Activated CD4-positive, alpha-beta T cell treated with anti-CD3 and anti-CD28 coated beads for 24 hours (primary cell): ENCODE measurements at regions not wholly inside any gene's neighbourhood (a gene's known extent, or its start where the extent isn't known, plus 50 kb on each side); places are given as distances from the start of the nearest gene placed in this dataset.
"Not testable (repeated sequence)": the region's sequence is repeated elsewhere in the genome, so short reads cannot be mapped to it uniquely, and the experiment has no call there.

Source experiments
- DNase-seq, 2 donors: peaks; one replicate each; pipeline ENCODE4 v3.0.0-alpha.2; 2020; ENCODE audit warnings: low read depth in 2 of 2

DNA sequence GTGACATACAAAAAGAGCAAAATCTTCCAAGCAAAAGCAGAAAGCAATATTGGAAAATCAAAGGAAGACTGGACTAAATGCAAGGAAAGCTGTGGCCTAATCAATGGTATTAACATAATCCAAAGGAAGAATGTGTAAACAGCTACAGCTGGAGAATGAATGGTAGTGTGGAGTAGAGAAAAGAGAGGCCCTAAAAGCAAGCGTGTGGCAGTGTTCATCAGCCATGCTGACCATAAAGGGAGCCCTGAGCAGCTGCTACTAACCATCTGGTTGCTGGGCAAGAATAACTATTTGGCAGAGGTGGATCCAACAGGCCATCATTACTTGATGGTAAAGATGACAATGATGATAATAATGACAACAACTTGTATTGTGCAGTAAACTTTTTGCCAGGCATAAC lies 148.5 kb upstream of the BEND6 start:
- no peak for DNase-seq

DNA sequence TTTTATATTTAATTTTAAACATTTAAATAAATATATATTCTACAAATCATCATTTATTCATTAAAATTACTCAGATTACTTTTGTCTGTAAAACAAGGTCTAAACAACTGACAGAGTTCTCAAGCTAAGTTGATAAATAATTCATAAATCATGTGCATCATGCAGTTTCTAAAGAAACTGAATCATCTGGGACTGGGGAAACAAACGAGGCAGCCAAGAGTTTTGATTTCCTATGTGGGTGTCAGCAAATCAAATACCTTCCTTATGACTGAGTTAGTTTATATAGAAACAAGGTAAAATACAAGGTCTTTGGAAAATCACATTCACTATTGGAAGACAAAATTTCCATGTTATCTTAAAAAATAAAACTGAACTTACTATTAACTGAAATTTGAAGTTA lies 149.9 kb upstream of the BEND6 start:
- DNase-seq = no peak

DNA sequence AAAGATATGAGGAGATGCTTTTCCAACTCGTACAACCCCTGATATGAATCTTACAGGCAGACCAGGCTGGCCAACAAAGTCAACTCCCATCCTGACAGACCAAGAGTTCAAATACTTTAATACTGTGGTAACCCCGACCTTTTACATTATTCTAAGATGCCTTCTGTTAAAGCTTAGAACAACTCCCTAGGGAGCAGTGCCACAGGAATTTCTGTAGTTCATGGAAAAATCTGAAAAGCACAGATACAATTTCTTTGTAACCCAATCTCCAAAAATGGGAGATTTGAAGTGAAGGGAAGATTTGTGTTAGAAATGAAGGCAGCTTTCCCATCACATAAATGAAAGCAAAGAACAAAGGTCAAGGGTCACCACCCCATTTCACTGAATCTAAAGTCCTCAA lies 151.3 kb upstream of the BEND6 start:
- no peak for DNase-seq

DNA sequence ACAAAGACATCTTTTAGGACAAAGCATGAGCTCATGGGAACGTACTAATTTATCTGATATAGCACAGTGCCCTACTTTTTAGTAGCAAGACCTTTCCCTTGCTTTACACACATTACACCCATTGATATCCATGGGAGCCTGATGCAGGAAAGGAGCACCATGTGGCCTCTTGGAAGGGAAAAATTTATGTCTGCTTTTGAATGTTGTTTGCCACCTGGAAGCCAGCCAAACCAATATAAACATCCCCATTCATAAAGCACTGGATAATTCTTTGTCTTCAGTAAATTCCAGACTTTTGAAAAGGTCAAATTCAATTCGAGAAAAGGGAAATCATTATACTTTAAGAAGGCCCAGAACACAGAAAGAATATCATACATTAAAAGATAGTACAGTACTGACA lies 152.3 kb upstream of the BEND6 start:
- DNase-seq = no peak

DNA sequence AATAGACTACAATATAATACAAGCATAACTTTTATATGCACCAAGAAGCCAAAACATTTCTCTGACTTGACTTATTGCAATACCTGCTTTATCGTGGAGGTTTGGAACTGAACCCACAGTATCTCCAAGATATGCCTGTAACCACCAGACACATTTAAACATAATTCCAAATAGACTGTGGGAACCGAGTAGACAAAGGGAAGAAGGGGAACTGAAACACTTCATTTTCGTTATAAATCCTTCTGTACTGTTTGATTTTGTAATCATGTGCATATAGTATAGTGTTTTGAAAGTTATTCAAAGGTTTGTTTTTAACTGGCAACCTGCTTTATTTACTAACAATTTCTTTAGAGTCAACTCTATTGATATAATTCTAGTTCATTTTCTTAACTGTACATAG lies 154.9 kb upstream of the BEND6 start:
- no peak for DNase-seq

DNA sequence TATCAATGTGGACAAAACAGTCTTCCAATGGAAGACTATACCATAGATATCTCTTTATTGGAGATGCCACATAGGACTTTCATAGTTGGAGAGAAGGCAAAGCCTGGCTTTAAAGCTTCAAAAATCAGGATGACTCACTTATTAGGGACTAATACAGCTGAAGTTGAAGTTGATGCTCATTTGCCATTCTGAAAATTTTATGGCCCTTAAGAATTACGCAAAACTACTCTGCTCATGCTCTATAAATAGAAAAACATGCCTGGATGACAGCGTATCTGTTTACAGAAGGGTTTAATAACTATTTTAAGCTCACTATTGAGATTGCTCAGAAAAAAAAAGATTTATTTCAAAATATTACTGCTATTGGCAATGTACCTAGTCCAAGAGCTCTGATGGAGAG lies 155.5 kb upstream of the DST start:
- DNase-seq = no peak

DNA sequence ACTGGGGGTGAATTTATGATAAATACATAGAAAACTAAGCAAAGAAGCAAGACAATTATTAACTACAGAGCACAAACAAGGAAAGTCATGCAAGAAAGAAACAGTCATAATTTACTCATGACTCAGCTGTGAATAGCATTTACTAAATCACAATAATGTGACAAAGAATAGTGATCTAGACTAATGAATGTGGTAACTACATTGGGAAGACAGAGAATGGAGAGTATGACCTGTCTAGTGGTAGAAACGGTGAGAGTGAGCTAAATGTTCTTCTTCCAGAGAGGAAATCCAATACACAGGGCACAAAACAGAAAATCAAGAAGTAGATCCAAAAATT lies 153.5 kb upstream of the DST start:
- no peak for DNase-seq

DNA sequence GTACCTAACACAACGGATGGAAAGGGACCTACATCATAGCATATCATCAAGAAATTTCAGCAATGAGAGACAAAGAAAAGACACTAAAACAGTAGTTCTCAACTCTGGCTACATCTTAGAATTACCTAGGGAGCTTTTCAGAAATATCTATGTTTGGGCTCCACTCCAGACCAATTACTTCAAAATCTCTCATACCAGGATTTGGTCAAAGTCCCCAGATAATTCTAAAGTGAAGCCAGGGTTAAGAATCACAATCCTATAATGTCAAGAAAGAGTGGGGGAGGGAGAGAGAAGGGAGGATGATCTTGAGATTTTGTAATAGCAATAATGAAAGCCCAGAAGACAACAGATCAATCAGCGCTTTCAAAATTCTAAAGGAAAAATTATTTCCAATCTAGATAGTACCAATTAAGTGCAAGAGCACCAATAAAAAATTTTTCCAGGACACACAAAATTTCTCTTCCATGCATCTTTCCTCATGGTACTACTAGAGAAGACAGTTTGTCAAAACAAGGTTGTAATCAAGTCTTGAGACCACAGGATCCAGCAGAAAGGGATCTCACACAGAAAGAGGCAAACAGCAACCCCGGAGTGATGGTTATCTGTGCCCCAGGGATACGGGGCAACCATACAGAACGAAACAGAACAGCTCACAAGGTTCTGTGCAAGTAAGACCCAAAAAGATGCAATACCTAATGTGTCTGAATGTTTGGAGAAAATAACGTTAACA lies 152.9 kb upstream of the DST start:
- DNase-seq = no peak

DNA sequence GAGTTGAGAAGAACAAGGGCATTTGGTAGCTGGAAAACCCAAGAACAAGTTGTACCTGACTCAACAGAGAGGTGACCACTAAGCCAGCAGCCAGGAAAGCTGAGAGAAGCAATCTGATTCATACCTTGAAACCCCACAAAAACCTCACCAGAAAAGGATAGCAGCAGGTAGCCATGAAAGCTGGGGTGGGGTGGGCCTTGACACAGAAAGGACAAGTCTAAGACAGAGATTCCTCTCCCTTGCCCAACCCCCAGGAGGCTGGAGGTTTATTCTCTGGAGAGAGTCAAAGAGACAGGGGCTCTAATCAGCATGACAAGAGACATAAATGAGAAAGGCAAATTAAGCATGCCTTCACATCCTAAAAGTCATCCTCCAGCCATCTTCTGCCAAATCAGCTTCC lies 151.7 kb upstream of the DST start:
- no peak for DNase-seq

DNA sequence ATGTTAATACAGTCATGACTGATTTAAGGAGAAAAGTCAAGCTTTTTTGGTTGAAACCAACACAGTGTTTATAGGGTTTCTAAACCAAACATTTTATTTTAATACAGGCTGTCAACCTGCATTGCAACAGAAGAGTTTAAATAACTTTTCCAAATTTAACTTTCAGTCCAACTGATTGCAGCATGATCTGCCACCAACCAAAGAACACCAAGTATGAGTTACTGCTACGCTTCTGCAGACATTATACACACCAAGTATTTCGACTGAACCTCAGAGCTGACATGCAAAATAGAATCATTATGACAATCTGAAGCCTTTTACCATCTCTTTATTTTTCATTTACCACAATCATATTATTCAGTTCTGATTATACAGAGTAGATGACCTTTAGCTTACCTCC lies 151.2 kb upstream of the DST start:
- no peak for DNase-seq

DNA sequence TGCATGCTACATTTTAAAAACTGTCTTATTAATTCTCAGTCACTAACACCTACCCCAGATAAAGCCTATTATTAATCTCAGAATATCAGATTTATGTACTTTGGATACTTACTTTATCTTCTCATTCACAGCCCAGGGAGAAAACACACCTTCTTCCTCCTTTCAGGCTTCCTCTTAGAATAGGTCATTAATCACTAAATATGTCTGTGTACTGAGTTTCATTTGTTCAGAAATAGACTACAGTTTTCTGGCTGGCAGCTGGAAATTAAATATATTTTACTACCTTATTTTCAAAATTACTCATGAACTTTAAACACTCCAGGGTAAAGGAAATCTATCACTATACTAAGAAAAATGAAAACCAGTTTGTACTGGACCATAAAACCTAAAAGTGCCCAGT lies 147.7 kb upstream of the DST start:
- no peak for DNase-seq

DNA sequence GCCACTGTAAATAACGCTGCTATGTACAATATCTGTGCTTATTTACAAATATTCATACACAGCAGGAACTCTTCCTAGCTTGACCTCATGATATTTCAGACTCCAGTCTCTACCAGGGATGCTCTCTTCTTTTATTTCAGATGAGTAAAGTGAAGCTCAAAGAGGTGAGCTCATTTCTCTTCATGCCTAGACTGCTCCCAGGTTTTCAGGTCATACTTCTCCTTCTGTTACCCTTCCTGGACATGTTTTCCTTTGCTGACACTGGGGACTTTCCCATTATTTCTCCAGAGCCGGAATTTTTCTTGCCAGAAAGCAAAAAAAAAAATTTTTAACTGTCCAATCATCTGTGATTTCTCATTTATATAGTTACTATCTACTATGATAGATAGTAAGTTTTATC lies 147.2 kb upstream of the DST start:
- no peak for DNase-seq

DNA sequence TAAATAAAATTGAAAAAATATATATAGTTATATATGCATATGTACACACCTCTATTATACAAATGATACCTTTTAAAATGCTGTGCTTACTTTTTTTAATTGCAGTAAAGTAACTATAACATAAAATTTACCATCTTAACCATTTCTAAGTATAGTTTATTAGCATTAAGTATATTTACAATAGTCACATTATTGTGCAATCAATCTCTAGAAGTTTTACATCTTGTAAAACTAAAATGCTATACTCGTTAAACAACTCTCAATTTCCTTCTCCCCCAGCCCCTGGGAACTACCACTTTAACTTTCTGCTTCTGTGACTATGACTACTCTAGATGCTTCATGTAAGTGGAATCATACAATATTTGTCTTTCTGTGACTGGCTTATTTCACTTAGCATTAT lies 146.7 kb upstream of the DST start:
- no peak for DNase-seq

DNA sequence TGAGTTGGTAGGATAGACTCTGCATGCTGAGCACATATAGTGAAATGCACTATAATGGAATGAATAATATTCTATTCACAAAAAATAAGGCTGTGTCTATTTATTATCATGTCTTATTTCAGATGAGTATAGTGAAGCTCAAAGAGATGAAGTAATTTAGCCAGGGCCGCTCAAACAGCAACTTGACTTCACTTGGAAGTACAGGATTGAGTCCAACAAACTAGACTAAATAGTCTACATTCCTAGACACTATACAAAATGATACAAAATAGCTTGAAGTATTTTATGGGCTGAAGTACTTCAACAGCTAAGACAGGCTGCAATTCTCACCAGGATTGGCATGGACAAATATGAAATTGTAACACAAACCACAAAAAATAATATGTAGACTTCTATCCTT lies 144.5 kb upstream of the DST start:
- no peak for DNase-seq

DNA sequence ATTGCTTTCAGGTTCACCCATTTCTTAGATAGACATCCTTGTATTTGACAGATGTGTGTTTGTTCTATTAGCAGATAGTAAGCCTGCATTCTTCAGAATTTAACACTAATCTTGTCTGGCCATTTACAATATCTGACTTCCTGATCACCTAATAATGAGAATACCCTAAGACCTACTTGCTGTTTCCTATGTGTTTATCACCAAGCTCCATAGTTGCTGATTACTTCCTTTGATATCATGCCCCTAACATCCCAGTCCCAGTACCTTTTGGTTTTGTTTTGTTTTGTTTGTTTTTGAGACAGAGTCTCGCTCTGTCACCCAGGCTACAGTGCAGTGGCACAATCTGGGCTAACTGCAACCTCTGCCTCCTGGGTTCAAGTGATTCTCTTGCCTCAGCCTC lies 143.6 kb upstream of the DST start:
- DNase-seq = no peak

DNA sequence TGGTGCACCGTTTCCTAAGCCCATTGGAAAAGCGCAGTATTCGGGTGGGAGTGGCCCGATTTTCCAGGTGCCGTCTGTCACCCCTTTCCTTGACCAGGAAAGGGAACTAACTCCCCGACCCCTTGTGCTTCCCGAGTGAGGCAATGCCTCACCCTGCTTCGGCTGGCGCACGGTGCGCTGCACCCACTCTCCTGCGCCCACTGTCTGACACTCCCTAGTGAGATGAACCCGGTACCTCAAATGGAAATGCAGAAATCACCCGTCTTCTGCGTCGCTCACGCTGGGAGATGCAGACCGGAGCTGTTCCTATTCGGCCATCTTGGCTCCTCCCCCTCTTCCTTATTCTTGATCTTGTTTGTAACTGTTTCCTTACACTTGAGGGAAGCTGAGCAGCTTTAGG lies 142.8 kb upstream of the DST start:
- DNase-seq = not testable (repeated sequence)

DNA sequence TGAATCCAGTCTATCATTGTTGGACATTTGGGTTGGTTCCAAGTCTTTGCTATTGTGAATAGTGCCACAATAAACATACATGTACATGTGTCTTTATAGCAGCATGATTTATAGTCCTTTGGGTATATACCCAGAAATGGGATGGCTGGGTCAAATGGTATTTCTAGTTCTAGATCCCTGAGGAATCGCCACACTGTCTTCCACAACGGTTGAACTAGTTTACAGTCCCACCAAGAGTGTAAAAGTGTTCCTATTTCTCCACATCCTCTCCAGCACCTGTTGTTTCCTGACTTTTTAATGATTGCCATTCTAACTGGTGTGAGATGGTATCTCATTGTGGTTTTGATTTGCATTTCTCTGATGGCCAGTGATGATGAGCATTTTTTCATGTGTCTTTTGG lies 137.4 kb upstream of the DST start:
- not testable (repeated sequence) for DNase-seq

DNA sequence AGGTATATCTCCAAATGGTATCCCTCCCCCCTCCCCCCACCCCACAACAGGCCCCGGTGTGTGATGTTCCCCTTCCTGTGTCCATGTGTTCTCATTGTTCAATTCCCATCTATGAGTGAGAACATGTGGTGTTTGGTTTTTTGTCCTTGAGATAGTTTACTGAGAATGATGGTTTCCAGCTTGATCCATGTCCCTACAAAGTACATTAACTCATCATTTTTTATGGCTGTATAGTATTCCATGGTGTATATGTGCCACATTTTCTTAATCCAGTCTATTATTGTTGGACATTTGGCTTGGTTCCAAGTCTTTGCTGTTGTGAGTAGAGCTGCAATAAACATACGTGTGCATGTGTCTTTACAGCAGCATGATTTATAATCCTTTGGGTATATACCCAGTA lies 135.8 kb upstream of the DST start:
- not testable (repeated sequence) for DNase-seq

DNA sequence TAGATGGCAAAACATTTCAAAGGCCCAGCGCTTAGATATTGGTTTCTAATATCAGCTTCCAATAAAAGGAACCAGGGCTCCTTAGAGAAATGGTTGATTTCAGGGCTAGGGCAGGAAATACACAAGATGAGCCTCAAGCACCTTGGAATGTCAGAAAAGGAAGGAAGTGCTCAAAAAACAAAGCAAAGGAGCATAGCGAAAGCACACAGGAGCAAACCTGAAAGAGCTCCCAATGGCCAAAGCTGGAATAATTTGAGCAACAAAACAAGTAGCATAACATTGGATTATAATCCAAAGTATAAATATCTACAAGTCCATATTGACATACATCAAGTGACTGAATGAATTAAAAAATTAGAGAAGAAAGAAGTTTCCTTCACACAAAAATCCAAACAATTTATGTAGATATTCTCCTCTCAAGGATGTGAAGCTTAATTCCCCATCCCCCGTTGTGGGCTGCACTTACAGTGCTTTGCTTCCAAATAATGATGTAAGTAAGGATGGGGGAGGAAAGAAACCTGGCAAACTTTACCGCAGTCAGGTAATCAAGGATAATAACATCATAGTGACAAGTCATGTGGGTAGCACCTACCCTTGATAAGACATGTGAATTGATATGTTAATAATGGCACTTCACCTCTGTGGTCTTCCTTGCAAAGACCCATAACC lies 132.9 kb upstream of the DST start:
- DNase-seq = no peak

DNA sequence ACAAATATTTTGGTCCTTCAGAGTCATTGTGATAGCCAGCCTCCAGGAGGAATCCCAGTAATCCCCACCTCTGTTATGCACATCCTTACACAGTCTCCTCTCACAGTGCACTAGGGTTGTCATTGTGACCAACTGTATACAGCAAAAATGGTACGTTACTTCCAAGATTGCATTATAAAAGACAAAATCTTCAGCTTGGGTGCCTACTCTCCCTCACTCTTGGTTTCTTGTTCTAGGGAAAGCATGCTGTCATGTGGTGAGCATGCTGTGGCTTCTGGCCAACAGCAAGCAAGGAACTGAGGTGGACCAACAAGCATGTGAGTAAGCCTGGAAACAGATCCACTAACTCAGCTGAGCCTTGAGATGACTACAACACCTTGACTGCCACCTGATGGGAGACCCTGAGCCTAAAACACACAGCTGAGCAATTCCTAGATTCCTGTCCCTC lies 130.1 kb upstream of the DST start:
- no peak for DNase-seq

DNA sequence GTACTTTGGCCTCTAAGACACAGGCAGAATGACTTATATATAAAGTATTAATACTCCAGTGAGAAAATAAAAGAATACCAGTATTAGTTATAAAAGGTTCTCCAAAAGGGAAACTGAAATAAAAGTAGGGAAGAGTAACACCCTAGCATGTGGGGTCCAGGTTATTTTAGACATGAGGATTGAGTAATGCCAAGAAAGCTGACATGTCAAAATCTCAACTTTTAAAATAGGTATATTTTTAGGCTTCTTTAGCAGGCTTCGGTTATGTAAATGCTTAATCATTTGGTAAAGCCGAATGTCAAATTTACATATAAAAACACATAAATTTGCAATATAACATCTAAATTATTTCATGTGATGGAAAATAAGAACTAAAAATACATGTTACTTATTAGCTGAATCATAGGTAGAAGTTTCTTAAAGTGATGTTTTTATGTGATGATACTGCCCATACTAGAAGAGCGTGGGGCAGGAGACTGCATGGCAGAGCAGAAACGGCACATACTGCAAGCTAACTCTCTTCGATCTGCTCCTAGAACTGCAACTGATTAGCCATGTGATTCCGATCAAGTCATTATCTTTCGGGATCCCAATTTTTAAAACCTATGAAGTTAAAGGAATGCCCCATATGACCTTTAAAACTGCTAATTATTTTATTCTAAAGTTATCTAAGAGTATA lies 129.4 kb upstream of the DST start:
- no peak for DNase-seq

DNA sequence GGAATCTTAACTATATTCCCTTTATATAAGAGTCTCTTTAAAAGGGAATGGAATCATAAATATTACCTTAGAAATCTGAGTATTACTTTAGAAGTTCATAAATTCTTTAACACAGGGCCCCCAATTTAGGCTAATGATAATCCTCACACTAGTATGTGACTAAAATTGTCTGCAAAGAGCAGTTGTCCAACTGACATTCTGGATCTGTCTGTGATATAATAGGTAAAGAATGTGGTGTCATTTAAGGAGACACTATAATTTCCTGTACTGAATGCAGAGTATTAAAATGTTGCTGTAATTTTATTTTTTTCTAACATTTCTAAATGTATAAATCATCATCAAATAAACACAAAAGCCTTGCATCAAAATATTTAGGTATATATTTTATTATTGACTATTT lies 128.5 kb upstream of the DST start:
- no peak for DNase-seq

DNA sequence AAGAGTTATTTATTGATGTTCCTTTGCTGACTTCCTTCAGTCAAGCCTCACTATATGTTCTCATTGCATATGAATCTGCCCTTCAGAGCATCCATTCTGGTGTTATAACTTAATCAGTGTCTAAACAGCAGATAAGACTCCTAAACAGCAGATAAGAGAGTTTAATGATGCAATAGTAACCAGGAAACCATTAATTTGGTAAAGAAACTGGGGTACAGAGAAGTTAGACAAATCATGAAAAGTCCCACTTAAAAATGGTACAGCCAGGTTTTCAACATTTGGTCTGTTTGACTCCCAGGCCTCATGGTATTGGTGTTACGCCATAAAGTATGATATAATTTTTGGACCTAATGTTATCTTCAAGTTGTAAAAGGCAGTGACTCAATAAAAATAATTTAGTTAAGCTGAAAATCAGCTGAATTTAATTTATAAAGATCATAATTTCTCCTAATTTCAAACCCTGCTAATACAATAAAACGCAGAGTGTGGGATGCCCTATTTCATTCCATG lies 127.4 kb upstream of the DST start:
- DNase-seq = no peak
